Neural progenitor cell (in vitro differentiated cells): ENCODE measurements at regions not wholly inside any gene's neighbourhood (a gene's known extent, or its start where the extent isn't known, plus 50 kb on each side); places are given as distances from the start of the nearest gene placed in this dataset.

Source experiments
- EZH2 ChIP-seq: fragments of 200-600 bp; sonication (generic); IDR thresholded peaks from 2 replicates; pipeline ENCODE4 v1.6.1; 2017; ENCODE audit warnings: antibody characterized with exemption, mild to moderate bottlenecking, moderate library complexity
- EZH2phosphoT487 ChIP-seq: fragments of 200-600 bp; sonication (generic); IDR thresholded peaks from 2 replicates; pipeline ENCODE4 v1.6.1; 2017; ENCODE audit warnings: antibody characterized with exemption
- TF ChIP-seq, protein P1 (sequence below): fragments of 200-600 bp; sonication (generic); IDR thresholded peaks from 2 replicates; pipeline ENCODE4 v1.5.1; 2017; ENCODE audit warnings: antibody characterized with exemption, mild to moderate bottlenecking

DNA sequence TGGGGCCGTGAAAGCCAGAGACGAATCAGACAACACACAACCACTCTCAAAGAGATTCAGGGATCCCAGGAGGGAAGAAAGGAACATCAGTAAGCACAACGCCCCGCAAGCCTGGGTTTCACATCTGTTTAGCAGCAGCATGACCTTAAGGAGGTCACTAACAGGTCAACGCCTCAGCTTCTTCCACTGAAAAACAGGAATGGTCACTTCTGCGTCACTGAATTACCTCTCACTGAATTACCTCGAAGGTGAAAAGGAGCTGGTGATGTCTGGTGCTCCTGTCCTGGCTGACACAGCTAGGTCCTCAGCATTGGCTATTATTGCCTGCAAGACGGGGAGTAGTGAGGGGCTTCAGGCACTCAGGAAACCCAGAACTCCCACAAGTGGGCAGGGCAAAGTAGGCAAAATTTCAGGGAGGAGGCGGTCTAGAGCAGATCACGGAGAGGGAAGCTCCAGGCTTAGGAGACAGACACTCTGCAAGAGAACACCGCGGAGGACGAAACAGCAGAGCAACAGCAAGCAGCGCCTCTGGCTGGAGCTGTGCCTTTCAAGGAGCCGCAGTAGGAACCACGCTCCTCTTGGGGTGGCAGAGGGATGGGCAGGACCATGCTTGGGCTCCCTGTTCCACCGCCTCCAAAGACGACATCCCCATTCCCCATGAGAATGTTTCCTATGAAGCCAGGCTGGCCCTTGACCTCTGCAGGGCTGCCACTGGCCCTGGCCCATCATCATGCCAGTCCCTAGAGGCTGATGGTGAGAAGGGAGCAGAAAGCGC lies 108.4 kb downstream of the SINHCAF start:
- TF ChIP-seq EZH2 (no peak), EZH2phosphoT487 (no peak)
- TF ChIP-seq, protein P1, sequence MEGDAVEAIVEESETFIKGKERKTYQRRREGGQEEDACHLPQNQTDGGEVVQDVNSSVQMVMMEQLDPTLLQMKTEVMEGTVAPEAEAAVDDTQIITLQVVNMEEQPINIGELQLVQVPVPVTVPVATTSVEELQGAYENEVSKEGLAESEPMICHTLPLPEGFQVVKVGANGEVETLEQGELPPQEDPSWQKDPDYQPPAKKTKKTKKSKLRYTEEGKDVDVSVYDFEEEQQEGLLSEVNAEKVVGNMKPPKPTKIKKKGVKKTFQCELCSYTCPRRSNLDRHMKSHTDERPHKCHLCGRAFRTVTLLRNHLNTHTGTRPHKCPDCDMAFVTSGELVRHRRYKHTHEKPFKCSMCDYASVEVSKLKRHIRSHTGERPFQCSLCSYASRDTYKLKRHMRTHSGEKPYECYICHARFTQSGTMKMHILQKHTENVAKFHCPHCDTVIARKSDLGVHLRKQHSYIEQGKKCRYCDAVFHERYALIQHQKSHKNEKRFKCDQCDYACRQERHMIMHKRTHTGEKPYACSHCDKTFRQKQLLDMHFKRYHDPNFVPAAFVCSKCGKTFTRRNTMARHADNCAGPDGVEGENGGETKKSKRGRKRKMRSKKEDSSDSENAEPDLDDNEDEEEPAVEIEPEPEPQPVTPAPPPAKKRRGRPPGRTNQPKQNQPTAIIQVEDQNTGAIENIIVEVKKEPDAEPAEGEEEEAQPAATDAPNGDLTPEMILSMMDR = no peak
